Inferior parietal cortex (tissue), 1 donor: ENCODE measurements at regions not wholly inside any gene's neighbourhood (a gene's known extent, or its start where the extent isn't known, plus 50 kb on each side); places are given as distances from the start of the nearest gene placed in this dataset.
A peak's percentile ranks its signal among the peaks of the same experiment; 100 is the strongest.

Source experiments
- DNase-seq: peaks from one replicate; pipeline ENCODE4 v3.0.0-alpha.2; 2016; ENCODE audit errors: extremely low spot score

- DNase-seq, result no peak
Observed at GRCh38 chr10:129392855-129393254, 74.2 kb upstream of the MGMT start.

- DNase-seq, result no peak
Observed at GRCh38 chr10:129393812-129394211, 73.2 kb upstream of the MGMT start.

- DNase-seq, result no peak
Observed at GRCh38 chr10:129394518-129395328, 72.3 kb upstream of the MGMT start.

GRCh38 chr10:129396021-129396722 is 70.9 kb upstream of the MGMT start:
- DNase-seq, result no peak

GRCh38 chr10:129397198-129397974 is 69.7 kb upstream of the MGMT start:
- DNase-seq, result no peak

GRCh38 chr10:129398711-129399141 is 68.3 kb upstream of the MGMT start:
- peak; percentile 27 for DNase-seq

- no peak for DNase-seq
Observed at GRCh38 chr10:129400426-129400825, 66.6 kb upstream of the MGMT start.

- DNase-seq, result no peak
Observed at GRCh38 chr10:129402459-129402858, 64.6 kb upstream of the MGMT start.

GRCh38 chr10:129404091-129404490 is 63.0 kb upstream of the MGMT start:
- no peak for DNase-seq

- DNase-seq, result no peak
Observed at GRCh38 chr10:129405389-129405788, 61.7 kb upstream of the MGMT start.

- no peak for DNase-seq
Observed at GRCh38 chr10:129410688-129411392, 56.2 kb upstream of the MGMT start.

GRCh38 chr10:129411393-129411705 is 55.7 kb upstream of the MGMT start:
- DNase-seq, result no peak

GRCh38 chr10:129411772-129412171 is 55.3 kb upstream of the MGMT start:
- no peak for DNase-seq

GRCh38 chr10:129413024-129413423 is 54.0 kb upstream of the MGMT start:
- no peak for DNase-seq

- no peak for DNase-seq
Observed at GRCh38 chr10:129415215-129416140, 51.6 kb upstream of the MGMT start.

GRCh38 chr10:129416155-129416554 is 50.9 kb upstream of the MGMT start:
- DNase-seq, result no peak

- DNase-seq, result no peak
Observed at GRCh38 chr10:129416956-129417765, 49.9 kb upstream of the MGMT start.
